SK-N-DZ (cell line): ENCODE measurements at regions not wholly inside any gene's neighbourhood (a gene's known extent, or its start where the extent isn't known, plus 50 kb on each side); places are given as distances from the start of the nearest gene placed in this dataset.
A peak's percentile ranks its signal among the peaks of the same experiment; 100 is the strongest.

Source experiments
- DNase-seq: peaks from one replicate; pipeline ENCODE4 v3.0.0-alpha.2; 2015; ENCODE audit warnings: low spot score

DNA sequence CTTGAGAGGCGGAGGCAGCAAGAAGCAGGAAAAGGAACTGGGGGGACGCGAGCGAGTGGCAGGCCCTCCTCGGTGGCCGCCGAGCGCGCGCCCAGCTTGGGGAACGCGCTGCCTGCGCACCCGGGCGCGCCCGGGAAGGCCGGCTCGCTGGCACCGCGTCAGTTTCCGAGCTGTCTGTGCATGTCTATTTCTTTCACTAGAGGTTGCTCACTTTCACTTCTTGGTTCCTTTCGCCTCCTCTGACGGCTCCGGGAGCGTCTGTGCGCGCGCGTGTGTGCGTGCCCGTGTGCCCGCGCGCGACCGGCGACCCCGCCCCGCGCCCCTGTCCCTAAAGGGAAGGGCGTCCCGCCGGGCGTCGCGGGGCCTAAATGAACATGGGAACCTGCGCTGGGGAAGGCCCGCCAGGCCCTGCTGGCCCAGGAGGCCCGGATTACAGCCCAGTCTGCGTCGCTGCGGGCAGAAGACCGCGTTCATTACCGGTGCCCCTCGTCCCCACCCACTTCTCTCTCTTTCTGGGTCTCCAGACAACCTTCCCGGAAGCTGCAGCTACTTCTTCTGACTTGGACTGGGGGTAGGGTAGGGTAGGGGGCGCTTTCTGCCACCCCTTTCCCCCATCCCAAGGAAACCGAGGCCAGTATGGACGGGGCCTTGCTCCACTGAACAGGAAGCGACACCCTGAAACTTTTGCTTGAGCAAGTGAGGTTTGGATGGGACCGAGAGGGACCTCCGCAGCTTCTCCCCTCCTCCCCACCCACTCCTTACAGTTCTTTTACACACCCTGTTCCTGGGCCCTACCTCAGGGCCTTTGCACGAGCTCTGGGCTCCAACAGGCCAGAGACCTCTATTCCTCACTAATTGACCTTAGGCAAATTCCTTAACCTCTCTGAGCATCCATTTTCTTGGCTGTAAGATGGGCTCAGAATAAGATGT, 205.8 kb upstream of the IER5L start:
- no peak for DNase-seq

DNA sequence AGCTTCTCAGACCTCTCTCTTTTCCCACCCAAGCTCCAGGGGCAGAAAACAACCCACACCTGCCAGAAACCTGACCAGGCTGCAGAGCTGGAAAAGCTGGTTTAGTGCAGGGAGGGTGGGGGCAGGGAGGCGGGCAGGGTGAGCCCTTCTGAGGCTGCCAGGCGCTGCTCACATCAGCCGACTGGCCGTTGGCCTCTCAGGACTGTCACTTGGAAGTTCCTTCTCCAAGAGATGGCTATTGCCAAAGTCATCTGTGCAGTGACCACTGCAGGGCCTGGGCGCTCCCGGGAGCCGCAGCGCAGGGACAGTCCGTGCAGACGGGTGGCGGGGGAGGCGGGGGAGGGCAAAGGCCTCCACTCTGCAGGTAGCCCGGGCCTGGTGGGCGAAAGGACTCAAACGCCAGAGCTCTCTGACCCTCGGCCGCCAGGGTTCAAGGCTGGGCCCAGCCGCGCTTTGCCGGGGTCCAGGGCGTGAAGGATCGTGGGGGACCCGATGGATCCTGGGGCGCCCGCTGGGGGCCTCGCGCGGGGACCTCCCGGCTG, 205.0 kb upstream of the IER5L start:
- no peak for DNase-seq

DNA sequence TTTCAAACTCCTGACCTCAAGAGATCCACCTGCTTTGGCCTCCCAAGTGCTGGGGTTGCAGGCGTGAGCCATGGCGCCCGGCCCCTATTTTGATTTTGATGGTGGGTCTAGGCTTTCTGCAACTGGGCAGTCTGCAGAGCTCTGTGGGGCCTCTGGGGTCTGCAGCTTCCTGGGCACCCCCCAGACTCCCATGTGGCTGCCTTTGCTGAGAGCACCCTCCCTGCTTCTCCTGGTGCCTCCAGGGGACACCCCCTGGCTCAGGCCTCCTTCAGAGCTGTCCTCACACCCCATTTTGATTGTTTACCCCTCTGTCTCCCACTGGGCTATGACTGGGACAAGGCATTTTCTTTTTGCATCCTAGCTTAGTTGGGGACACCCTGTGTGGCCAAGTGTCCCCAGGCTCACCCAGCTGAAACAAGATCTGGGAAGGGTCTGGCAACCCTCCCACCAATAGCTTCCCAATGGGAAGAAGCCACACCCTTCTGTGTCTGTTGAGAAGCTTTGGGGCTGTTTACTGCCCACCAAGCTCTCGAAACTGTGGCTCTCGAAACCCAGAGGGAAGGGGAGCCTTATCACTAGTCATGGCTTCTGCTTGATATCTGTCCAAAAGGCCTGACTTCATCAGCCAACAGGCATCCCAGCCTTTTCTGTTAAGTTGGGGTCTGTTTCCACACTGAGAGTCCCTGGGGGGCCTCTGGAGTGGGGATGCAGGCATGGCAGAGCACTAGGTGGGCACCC, 204.4 kb upstream of the IER5L start:
- no peak for DNase-seq

DNA sequence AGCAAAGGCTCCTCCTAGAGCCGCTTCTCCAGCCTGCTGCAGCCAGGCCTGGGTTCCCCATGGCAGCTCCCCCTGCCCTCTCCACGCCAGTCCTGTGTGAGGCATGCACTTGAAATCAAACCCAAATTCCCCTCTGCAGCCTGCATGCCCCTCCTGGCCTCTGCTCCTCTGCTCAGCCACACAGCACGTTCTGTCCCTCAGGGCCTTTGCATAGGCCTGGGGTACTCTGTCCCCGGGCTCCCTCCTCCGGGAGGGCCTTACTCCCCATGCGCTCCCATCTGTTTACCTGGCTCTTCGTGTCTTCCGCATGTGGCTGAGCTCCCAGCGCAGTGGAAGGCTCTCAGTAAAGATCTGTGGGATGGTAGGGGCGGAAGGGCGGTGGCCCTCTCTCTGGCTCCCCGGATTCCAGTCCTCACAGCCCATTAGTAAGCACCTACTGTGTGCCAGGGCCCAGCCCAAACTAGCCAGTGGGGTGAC, 203.5 kb upstream of the IER5L start:
- no peak for DNase-seq

GRCh38 chr9:129380961-129381401, 202.9 kb upstream of the IER5L start:
- no peak for DNase-seq

GRCh38 chr9:129379886-129380285, 201.8 kb upstream of the IER5L start:
- no peak for DNase-seq

DNA sequence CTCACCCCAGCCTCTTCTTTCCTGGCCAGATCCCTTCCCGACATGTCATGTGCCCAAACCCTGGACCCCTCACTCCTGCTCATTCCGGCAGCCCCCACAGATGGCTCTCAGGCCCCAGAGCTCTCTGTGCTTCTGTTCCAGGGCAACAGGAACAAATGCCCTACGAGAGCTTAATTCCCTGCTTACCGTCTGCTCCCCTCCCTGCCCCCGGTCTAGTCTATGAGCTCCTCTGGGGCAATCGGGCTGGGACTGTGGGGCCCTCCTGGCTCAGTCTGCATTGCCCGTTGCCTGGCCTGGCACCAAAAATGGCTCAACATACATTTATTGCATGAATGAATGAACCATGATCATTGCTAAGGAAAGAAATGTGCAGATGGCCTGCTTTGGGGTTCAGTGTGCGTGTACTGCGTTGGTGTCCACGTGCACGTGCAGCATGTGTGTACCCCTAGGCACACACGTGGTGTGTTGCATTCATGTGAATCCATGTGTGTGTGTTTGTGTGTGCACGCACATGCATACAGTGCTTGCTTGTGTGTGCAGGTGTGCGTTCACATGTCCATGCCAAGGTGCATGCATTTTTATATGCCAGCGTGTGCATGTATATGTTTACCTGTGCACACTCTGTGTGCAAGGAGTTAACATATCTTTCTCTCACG, 201.2 kb upstream of the IER5L start:
- DNase-seq: no peak

DNA sequence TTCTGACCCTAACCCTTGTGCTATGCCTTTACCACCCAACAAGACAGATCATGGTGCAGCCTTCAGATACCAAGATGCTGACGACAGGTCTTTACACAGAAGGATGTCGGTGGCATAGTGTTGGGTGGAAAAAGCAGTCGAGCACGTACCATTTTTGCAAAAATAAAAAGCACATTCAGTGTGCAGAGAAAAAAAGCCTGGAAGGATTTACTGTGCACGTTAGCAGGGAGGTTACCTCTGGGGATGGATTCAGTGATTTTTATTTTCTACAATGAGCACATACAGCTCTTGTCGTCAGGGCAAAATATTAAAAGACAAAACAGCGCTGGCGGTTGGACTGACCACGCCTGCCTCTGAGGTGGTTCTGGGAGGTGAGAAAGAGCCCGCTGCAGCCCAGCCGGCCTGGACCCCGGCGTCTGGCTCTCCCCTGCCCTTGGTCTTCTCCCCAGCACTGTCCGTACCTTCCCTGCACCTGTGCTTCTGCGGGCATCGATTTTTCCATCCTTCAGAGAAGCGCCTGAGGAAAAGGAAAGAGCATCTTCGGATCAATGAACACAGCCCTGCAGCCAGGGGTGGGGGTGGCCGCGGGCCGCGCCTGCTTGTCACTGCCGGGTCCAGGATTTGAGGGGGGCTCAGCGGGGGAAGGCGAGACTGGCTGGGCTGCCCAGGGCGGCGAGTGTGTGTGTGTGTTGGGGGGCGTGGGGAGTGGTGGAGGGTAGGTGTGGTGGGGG, 200.0 kb upstream of the IER5L start:
- DNase-seq: no peak

GRCh38 chr9:129377181-129377580, 199.1 kb upstream of the IER5L start:
- DNase-seq: no peak

GRCh38 chr9:129375845-129376244, 197.8 kb upstream of the IER5L start:
- DNase-seq: no peak

DNA sequence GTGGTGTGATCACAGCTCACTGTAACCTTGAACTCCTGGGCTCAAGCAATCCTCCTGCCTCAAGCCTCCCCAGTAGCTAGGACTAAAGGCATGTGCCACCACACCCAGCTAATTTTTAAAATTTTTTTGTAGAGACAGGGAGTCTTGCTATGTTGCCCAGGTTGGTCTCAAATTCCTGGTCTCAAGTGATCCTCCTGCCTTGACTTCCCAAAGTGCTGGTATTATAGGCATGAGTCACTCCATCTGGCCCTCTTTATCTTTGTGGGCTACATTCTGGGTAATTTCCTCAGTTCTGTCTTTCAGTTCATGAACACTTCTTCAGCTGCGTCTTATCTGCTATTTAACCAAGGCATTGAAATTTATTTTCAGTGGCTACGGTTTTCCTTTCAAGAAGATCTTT, 196.6 kb upstream of the IER5L start:
- DNase-seq: no peak

- DNase-seq: no peak
Measured at GRCh38 chr9:129374231-129374630, 196.2 kb upstream of the IER5L start.

GRCh38 chr9:129373361-129373760, 195.3 kb upstream of the IER5L start:
- DNase-seq: no peak

DNA sequence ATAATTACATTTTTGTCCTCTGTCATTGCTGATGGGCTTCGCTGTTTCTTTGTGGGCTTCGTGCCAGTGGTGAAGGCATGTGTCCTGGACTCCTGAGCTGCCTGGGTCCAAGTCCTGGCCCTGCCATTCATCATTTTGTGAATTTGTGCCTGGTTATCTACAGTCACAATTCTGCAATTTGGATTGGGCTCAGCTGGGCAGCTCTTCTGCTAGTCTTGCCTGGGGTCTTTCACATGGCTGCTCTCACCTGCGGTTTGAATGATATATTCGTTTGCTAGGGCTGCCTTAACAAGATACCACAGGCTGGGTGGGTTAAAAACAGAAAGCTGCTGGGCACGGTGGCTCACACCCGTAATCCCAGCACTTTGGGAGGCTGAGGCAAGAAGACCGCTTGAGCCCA, 192.7 kb upstream of the IER5L start:
- DNase-seq: no peak

GRCh38 chr9:129368444-129368978, 190.4 kb upstream of the IER5L start:
- DNase-seq: no peak

GRCh38 chr9:129367287-129367686, 189.2 kb upstream of the IER5L start:
- no peak for DNase-seq

DNA sequence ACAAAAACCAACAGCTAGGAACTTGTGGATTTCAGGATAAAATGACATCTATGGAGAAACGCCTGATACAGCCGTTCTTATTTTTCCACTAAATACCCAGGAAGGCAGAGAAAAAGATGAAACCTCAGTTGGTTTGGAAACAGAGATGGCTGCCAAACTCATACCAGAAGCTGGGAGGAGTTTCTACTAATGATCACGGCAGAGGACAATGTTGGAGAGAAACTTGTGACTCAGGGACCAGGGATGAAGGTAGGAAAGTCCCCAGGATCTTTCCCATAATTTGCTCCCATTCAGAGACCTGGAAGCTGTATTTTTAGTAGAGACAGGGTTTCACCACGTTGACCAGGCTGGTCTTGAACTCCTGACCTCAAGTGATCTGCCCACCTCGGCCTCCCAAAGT, 187.1 kb upstream of the IER5L start:
- no peak for DNase-seq

DNA sequence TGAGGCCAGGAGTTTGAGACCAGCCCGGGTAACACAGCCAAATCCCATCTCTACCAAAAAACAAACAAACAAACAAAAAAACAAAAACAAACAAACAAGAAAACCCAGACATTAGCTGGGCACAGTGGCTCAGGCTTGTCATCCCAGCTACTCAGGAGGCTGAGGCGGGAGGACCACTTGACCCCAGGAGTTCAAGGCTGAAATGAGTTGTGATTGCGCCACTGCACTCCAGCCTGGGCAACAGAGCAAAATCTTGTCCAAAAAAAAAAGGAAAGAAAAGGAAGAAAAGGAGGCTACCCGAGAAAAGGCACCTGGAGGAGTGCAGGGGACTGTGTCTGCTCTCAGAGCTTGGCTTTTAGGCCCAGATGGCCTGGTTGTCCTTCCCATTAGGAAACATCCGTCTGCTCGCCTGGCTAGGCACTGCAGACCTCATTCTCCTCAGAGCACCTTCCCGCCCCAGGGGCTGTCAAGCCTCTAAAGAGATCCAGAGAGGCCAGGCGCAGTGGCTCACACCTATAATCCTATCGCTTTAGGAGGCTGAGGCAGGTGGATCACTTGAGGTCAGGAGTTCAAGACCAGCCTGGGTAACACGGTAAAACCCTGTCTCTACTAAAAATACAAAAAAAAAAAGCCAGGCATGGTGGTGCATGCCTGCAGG, 185.3 kb upstream of the IER5L start:
- DNase-seq: peak; percentile 72

DNA sequence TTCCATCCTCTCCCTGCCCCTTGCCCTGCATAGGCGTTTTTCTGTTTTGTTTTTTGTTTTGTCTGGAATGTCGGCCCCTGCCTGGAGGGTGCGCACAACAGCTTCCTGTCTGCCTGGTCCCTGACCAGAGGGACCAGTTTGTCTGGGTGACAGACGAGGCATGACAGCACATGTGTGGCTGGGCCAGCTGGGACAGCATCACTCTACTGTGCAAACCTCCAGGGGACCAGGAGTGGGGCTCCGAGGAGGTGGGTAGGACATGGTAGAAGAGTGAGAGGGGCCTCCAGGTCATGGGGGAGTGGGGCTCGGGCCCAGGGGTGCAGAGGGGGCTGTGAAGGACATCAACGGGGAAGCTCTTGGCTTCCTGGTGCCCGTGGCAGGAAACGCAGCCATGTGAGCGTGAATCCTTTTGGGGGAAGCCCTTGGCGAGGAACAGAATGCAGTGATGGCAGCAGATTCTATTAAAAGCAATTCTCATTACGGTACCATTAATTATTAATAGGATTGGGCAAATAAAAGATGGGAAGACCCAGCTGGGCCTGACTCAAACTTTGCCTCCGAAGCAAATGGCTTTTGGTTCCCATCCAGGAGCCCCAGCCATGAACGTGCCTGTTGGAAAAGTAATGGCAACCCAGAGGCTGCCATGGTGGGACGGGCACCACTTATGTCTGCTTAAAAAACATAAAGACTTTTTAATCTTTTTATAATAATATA, 184.4 kb upstream of the IER5L start:
- DNase-seq: peak; percentile 65

DNA sequence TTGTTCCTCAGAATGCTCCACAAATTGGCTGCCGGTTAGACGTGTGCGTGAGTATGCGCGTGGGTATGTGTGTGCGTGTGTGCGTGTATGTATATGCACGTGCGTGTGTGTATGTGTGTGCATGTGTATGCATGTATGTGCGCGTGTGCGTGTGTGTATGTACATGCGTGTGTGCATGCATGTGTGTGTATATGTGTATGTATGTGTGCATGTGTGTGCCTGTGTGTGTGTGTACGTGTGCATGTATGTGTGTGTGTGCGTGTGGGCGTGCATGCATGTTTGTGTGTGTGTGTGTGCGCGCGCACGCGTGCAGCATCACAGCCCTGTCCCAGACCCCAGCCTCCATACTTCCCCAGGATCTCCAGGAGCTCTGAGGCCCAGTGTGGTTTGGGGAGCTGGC, 183.1 kb upstream of the IER5L start:
- no peak for DNase-seq
